ENCODE measurements at regions not wholly inside any gene's neighbourhood (a gene's known extent, or its start where the extent isn't known, plus 50 kb on each side); places are given as distances from the start of the nearest gene placed in this dataset.
"Not testable (repeated sequence)": the region's sequence is repeated elsewhere in the genome, so short reads cannot be mapped to it uniquely, and the experiment has no call there.

GRCh38 chr6:86609549-86610388 lies 327.6 kb upstream of the HTR1E start:
- no peak overlapping the region for H3K27ac ChIP-seq (ENCODE audit: insufficient read depth, low read length, poor library complexity, severe bottlenecking)
- DNase-seq = no peak

DNA sequence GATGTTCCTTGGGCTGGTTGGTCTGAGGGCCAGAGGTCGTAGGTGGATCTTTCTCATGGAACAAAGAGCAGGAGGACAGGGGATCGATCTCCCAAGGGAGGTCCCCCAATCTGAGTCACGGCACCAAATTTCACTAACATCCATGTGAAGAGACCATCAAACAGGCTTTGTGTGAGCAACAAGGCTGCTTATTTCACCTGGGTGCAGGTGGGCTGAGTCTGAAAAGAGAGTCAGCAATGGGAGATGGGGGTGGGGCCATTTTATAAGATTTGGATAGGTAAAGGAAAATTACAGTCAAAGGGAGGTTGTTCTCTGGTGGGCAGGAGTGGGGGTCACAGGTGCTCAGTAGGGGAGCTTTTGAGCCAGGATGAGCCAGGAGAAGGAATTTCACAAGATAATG lies 334.0 kb upstream of the HTR1E start:
- not testable (repeated sequence) for ATAC-seq (ENCODE audit: low read depth in 2 of 2); H3K9me3 ChIP-seq (ENCODE audit: control insufficient read depth in 2 of 2, low read length in 2 of 2); H3K36me3 ChIP-seq (ENCODE audit: control insufficient read depth, insufficient read depth, low read length); H3K36me3 Mint-ChIP-seq; H3K27me3 Mint-ChIP-seq; DNase-seq; H3K9me3 Mint-ChIP-seq; H3K4me3 Mint-ChIP-seq; H3K27ac Mint-ChIP-seq; H3K27ac ChIP-seq (ENCODE audit: insufficient read depth, low read length, poor library complexity, severe bottlenecking); H3K4me1 Mint-ChIP-seq; H3K27me3 ChIP-seq (ENCODE audit: control insufficient read depth, insufficient read depth, low read length); H3K4me1 ChIP-seq (ENCODE audit: control insufficient read depth, insufficient read depth, low read length, poor library complexity, severe bottlenecking); H3K4me3 ChIP-seq (ENCODE audit: low read depth, low read length)

More at GRCh38 chr6:86609549-86610388, 327.6 kb upstream of the HTR1E start:
- Histone ChIP-seq H3K4me1 (ENCODE audit: control insufficient read depth, insufficient read depth, low read length, poor library complexity, severe bottlenecking) (no peaks in the 10 kb centered on the region), H3K36me3 (ENCODE audit: control insufficient read depth, insufficient read depth, low read length) (no peaks in the 10 kb centered on the region), H3K9me3 (ENCODE audit: control insufficient read depth in 2 of 2, low read length in 2 of 2) (no peaks in the 10 kb centered on the region), H3K27me3 (ENCODE audit: control insufficient read depth, insufficient read depth, low read length) (no peaks in the 10 kb centered on the region), H3K4me3 (ENCODE audit: low read depth, low read length) (no peak overlapping the region)
- no peak overlapping the region for H3K27ac Mint-ChIP-seq
- H3K36me3 Mint-ChIP-seq = no peaks in the 10 kb centered on the region
- no peak for ATAC-seq (ENCODE audit: low read depth in 2 of 2)
- peaks cover 0 to 9% (median 0%) of the 10 kb centered on the region in 7 donors for H3K9me3 Mint-ChIP-seq
- H3K4me1 Mint-ChIP-seq = no peaks in the 10 kb centered on the region
- H3K4me3 Mint-ChIP-seq = no peak overlapping the region
- H3K27me3 Mint-ChIP-seq = no peaks in the 10 kb centered on the region

GRCh38 chr6:86602093-86602492 lies 335.2 kb upstream of the HTR1E start:
- H3K27me3 Mint-ChIP-seq; ATAC-seq (ENCODE audit: low read depth in 2 of 2); H3K9me3 Mint-ChIP-seq: not testable (repeated sequence)

DNA sequence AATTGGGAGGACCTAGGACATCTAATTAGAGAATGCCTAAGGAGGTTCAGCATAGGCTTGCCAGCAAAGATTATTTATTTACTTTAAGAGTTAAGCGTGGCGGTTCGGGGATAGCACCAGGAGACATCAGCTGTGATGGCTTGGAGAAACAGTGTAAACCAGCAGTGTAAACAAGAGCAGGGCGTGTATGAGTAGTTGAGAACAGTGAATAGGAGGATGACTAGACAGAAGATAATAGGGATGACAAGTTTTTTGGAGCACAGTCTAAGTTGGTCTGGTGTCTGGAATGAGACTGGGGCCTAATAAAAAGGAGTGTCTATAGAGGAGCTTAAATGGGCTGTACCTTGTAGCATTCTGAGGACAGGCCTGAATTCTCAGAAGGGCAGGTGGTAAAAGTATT lies 338.4 kb upstream of the HTR1E start:
- not testable (repeated sequence) for H3K27me3 Mint-ChIP-seq

More at GRCh38 chr6:86602093-86602492, 335.2 kb upstream of the HTR1E start:
- DNase-seq; H3K27ac ChIP-seq (ENCODE audit: insufficient read depth, low read length, poor library complexity, severe bottlenecking); H3K36me3 Mint-ChIP-seq; H3K9me3 ChIP-seq (ENCODE audit: control insufficient read depth in 2 of 2, low read length in 2 of 2); H3K4me3 ChIP-seq (ENCODE audit: low read depth, low read length); H3K36me3 ChIP-seq (ENCODE audit: control insufficient read depth, insufficient read depth, low read length); H3K4me1 Mint-ChIP-seq; H3K4me3 Mint-ChIP-seq; H3K27me3 ChIP-seq (ENCODE audit: control insufficient read depth, insufficient read depth, low read length); H3K27ac Mint-ChIP-seq; H3K4me1 ChIP-seq (ENCODE audit: control insufficient read depth, insufficient read depth, low read length, poor library complexity, severe bottlenecking): not testable (repeated sequence)

DNA sequence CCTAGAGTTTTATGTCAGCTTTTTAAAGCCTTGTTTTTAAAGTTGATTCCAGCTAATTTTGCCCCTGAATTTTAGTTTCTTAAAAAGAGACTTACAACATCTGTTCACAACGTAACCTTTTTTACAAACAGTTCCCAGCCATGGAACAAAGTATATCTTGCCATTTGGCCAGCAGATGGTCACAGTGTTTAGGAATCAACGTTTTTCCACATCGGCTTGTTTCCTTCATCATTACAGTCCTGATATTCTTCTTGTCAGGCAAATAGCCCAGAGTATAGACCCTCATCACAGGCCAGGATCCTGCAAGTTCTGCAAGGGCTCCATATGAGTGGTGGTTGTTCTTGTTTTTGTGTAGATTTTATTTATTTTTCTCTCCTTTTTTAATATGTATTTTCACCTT lies 341.7 kb upstream of the HTR1E start:
- no peaks in the 10 kb centered on the region for H3K36me3 Mint-ChIP-seq
- no peak overlapping the region for H3K27ac Mint-ChIP-seq
- no peak for ATAC-seq (ENCODE audit: low read depth in 2 of 2)

More for the DNA sequence above, 338.4 kb upstream of the HTR1E start:
- DNase-seq; H3K4me1 Mint-ChIP-seq; H3K27ac Mint-ChIP-seq; H3K27me3 ChIP-seq (ENCODE audit: control insufficient read depth, insufficient read depth, low read length); H3K4me3 ChIP-seq (ENCODE audit: low read depth, low read length); H3K4me1 ChIP-seq (ENCODE audit: control insufficient read depth, insufficient read depth, low read length, poor library complexity, severe bottlenecking); H3K9me3 Mint-ChIP-seq; H3K9me3 ChIP-seq (ENCODE audit: control insufficient read depth in 2 of 2, low read length in 2 of 2); H3K27ac ChIP-seq (ENCODE audit: insufficient read depth, low read length, poor library complexity, severe bottlenecking); ATAC-seq (ENCODE audit: low read depth in 2 of 2); H3K4me3 Mint-ChIP-seq; H3K36me3 Mint-ChIP-seq; H3K36me3 ChIP-seq (ENCODE audit: control insufficient read depth, insufficient read depth, low read length): not testable (repeated sequence)

DNA sequence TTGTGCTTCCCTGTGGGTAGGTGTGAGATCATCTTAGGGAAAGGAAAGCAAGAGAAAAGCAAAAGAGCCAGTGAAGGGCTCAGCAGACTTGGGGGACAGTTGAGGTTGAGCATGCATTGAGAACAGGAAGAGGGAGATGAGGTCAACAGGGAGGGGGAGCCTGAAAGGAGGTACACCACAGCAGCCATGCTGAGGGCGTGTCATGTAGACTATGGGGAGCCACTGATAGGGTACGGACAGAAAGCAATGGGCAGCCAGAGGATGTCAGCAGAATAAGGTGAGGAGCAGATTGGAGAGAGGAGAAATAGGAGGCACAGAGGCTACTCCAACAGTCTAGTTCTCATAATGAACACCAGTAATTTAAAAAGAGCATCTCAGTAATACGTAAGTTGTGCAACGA lies 351.1 kb upstream of the HTR1E start:
- Mint-ChIP-seq H3K36me3 (no peaks in the 10 kb centered on the region), H3K4me1 (no peaks in the 10 kb centered on the region), H3K27ac (no peak overlapping the region), H3K4me3 (no peak overlapping the region), H3K27me3 (no peaks in the 10 kb centered on the region), H3K9me3 (peaks cover 4 to 19% (median 9%) of the 10 kb centered on the region in 7 donors)
- Histone ChIP-seq H3K36me3 (ENCODE audit: control insufficient read depth, insufficient read depth, low read length) (no peaks in the 10 kb centered on the region), H3K4me3 (ENCODE audit: low read depth, low read length) (no peak overlapping the region), H3K9me3 (ENCODE audit: control insufficient read depth in 2 of 2, low read length in 2 of 2) (peaks cover 2 to 18% of the 10 kb centered on the region in 2 experiments), H3K4me1 (ENCODE audit: control insufficient read depth, insufficient read depth, low read length, poor library complexity, severe bottlenecking) (no peaks in the 10 kb centered on the region), H3K27ac (ENCODE audit: insufficient read depth, low read length, poor library complexity, severe bottlenecking) (no peak overlapping the region), H3K27me3 (ENCODE audit: control insufficient read depth, insufficient read depth, low read length) (no peaks in the 10 kb centered on the region)
- ATAC-seq (ENCODE audit: low read depth in 2 of 2) (no peak), DNase-seq (no peak)

More for the DNA sequence above, 341.7 kb upstream of the HTR1E start:
- no peaks in the 10 kb centered on the region for H3K27me3 Mint-ChIP-seq
- H3K4me3 ChIP-seq (ENCODE audit: low read depth, low read length) = no peak overlapping the region
- H3K9me3 ChIP-seq (ENCODE audit: control insufficient read depth in 2 of 2, low read length in 2 of 2) = no peaks in the 10 kb centered on the region
- no peak for DNase-seq
- no peaks in the 10 kb centered on the region for H3K27me3 ChIP-seq (ENCODE audit: control insufficient read depth, insufficient read depth, low read length)
- peaks cover 0 to 3% (median 0%) of the 10 kb centered on the region in 7 donors for H3K9me3 Mint-ChIP-seq
- H3K36me3 ChIP-seq (ENCODE audit: control insufficient read depth, insufficient read depth, low read length) = no peaks in the 10 kb centered on the region
- no peak overlapping the region for H3K27ac ChIP-seq (ENCODE audit: insufficient read depth, low read length, poor library complexity, severe bottlenecking)
- no peaks in the 10 kb centered on the region for H3K4me1 Mint-ChIP-seq
- H3K4me3 Mint-ChIP-seq = no peak overlapping the region
- H3K4me1 ChIP-seq (ENCODE audit: control insufficient read depth, insufficient read depth, low read length, poor library complexity, severe bottlenecking) = no peaks in the 10 kb centered on the region

- Mint-ChIP-seq H3K9me3 (peaks cover 4 to 50% (median 12%) of the 10 kb centered on the region in 7 donors), H3K27ac (no peak overlapping the region), H3K4me1 (no peaks in the 10 kb centered on the region), H3K4me3 (no peak overlapping the region), H3K27me3 (no peaks in the 10 kb centered on the region), H3K36me3 (no peaks in the 10 kb centered on the region)
- DNase-seq (no peak), ATAC-seq (ENCODE audit: low read depth in 2 of 2) (no peak)
- Histone ChIP-seq H3K36me3 (ENCODE audit: control insufficient read depth, insufficient read depth, low read length) (no peaks in the 10 kb centered on the region), H3K4me1 (ENCODE audit: control insufficient read depth, insufficient read depth, low read length, poor library complexity, severe bottlenecking) (no peaks in the 10 kb centered on the region), H3K4me3 (ENCODE audit: low read depth, low read length) (no peak overlapping the region), H3K27me3 (ENCODE audit: control insufficient read depth, insufficient read depth, low read length) (no peaks in the 10 kb centered on the region), H3K27ac (ENCODE audit: insufficient read depth, low read length, poor library complexity, severe bottlenecking) (no peak overlapping the region), H3K9me3 (ENCODE audit: control insufficient read depth in 2 of 2, low read length in 2 of 2) (peaks cover 2 to 18% of the 10 kb centered on the region in 2 experiments)
Measured at GRCh38 chr6:86581833-86582232, 355.5 kb upstream of the HTR1E start.

- Histone ChIP-seq H3K36me3 (ENCODE audit: control insufficient read depth, insufficient read depth, low read length) (no peaks in the 10 kb centered on the region), H3K27me3 (ENCODE audit: control insufficient read depth, insufficient read depth, low read length) (no peaks in the 10 kb centered on the region), H3K27ac (ENCODE audit: insufficient read depth, low read length, poor library complexity, severe bottlenecking) (no peak overlapping the region), H3K4me1 (ENCODE audit: control insufficient read depth, insufficient read depth, low read length, poor library complexity, severe bottlenecking) (no peaks in the 10 kb centered on the region), H3K4me3 (ENCODE audit: low read depth, low read length) (no peak overlapping the region), H3K9me3 (ENCODE audit: control insufficient read depth in 2 of 2, low read length in 2 of 2) (no peaks in the 10 kb centered on the region)
- ATAC-seq (ENCODE audit: low read depth in 2 of 2) (no peak), DNase-seq (no peak)
- no peak overlapping the region for H3K4me3 Mint-ChIP-seq
- no peaks in the 10 kb centered on the region for H3K4me1 Mint-ChIP-seq
- H3K9me3 Mint-ChIP-seq = peaks cover 0 to 14% (median 5%) of the 10 kb centered on the region in 7 donors
- no peaks in the 10 kb centered on the region for H3K27me3 Mint-ChIP-seq
- no peak overlapping the region for H3K27ac Mint-ChIP-seq
- no peaks in the 10 kb centered on the region for H3K36me3 Mint-ChIP-seq
Measured at GRCh38 chr6:86563197-86563596, 374.1 kb upstream of the HTR1E start.

Measured in CD4-positive, CD25-positive, alpha-beta regulatory T cell (primary cell).